ENCODE measurements at regions not wholly inside any gene's neighbourhood (a gene's known extent, or its start where the extent isn't known, plus 50 kb on each side); places are given as distances from the start of the nearest gene placed in this dataset.
"Not testable (repeated sequence)": the region's sequence is repeated elsewhere in the genome, so short reads cannot be mapped to it uniquely, and the experiment has no call there.

DNA sequence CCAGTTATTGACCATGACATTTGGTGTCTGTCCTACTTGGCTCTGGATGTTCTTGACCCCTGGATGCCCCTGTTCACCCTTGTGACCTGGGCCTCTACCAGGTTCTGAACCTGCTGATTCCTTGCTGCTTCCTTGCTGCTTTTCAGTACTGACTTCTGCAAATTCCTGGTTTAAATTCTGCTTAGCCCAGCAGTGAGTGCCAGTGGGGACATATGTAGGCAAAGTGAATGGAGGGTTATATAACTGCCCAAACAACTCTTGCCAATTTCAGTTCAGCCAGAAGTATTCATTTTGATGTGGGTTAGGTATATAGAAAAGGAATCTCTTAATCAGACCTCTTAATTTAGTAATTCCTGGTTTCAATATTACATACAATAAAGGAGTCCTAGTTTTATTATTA is 220.6 kb downstream of the TAF11L14 start:
- in situ Hi-C loops (cut with HindIII; ENCODE audit: low sequenced_read_pairs): no loop called here
- DNase-seq (ENCODE audit: low read depth, low spot score): no peak
- TF ChIP-seq, protein P1, sequence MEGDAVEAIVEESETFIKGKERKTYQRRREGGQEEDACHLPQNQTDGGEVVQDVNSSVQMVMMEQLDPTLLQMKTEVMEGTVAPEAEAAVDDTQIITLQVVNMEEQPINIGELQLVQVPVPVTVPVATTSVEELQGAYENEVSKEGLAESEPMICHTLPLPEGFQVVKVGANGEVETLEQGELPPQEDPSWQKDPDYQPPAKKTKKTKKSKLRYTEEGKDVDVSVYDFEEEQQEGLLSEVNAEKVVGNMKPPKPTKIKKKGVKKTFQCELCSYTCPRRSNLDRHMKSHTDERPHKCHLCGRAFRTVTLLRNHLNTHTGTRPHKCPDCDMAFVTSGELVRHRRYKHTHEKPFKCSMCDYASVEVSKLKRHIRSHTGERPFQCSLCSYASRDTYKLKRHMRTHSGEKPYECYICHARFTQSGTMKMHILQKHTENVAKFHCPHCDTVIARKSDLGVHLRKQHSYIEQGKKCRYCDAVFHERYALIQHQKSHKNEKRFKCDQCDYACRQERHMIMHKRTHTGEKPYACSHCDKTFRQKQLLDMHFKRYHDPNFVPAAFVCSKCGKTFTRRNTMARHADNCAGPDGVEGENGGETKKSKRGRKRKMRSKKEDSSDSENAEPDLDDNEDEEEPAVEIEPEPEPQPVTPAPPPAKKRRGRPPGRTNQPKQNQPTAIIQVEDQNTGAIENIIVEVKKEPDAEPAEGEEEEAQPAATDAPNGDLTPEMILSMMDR (IDR thresholded peaks at IDR 0.05; ENCODE audit: low read depth, low read length): no peak
- no peak overlapping the region for H3K4me3 ChIP-seq (ENCODE audit: low read depth, low read length)

DNA sequence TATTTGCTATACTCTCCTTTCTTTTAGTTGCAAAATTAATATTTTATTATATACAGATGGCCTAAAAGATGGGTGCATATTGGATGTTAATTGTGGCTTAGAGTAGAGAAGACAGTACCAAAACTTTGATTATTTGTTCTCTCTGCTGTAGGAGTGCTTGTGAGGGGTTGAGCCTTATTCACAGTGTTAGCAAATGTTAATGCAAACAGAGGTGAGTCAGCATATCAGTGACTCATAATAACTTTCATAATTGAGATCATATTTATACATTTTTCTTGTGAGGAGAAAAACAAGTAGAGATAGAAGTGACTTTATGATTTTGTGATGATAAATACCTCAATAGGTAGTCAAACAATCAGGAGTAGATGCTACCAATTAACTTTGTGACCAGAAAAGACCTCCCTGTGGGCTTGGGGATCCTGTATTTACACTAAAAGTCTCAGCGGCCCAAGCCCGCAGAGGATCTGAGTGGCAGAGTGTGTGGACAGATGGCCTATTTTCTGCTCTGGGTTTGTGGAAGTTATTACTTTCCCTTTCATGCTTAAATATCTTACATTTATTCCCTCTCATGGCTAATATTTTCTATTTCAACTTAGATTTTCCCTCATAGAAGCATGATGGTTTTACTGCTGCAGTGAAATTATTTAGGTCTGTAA is 226.5 kb downstream of the TAF11L14 start:
- DNase-seq (ENCODE audit: low read depth, low spot score): peak; percentile 14
- in situ Hi-C loops (cut with HindIII; ENCODE audit: low sequenced_read_pairs): no loop called here
- TF ChIP-seq, protein P1 (IDR thresholded peaks at IDR 0.05; ENCODE audit: low read depth, low read length): no peak
- H3K4me3 ChIP-seq (ENCODE audit: low read depth, low read length): no peak overlapping the region

DNA sequence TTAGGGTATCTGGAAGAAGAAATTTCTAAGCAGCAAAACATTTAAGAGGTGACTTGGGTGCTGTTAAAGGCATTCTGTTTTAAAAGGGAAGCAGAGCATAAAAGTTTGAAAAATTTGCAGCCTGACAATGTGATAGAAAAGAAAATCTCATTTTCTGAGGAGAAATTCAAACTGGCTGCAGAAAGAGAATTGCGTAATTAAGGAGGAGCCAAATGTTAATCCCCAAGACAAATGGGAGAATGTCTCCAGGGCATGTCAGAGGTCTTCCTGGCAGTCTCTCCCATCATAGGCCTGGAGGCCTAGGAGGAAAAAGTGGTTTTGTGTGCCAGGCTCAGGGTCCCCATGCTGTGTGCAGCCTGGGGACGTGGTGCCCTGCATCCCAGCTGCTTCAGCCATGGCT is 230.6 kb downstream of the TAF11L14 start:
- H3K4me3 ChIP-seq (ENCODE audit: low read depth, low read length); DNase-seq (ENCODE audit: low read depth, low spot score); in situ Hi-C loops (cut with HindIII; ENCODE audit: low sequenced_read_pairs): not testable (repeated sequence)

DNA sequence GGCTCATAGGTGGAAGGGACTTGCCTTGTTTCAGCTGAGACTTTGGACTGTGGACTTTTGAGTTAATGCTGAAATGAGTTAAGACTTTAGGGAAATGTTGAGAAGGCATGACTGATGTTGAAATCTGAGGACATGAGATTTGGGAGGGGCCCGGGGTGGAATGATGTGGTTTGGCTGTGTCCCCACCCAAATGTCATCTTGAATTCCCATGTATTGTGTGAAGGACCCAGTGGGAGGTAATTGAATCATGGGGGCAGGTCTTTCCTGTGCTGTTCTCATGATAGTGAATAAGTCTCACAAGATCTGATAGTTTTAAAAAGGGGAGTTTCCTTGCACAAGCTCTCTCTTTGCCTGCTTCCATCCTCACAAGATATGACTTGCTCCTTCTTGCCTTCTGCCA is 231.7 kb downstream of the TAF11L14 start:
- in situ Hi-C loops (cut with HindIII; ENCODE audit: low sequenced_read_pairs); H3K4me3 ChIP-seq (ENCODE audit: low read depth, low read length): not testable (repeated sequence)
- DNase-seq (ENCODE audit: low read depth, low spot score): peak; percentile 64

DNA sequence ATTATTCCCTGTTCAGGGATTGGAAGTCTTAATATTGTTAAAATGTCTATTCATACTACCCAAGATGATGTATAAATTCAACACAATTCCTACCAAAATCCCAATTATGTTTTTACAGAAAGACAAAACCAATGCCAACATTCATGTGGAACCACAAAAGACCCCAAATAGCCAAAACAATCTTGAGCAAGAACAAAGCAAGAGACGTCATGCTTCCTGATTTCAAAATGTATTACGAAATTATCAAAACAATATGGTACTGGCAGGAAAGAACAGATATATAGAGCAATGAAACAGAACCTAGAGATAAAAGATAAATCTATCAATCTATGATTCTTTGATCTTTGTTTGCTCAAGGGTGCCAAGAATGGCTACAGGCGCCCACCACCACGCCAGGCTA is 237.9 kb downstream of the TAF11L14 start:
- in situ Hi-C loops (cut with HindIII; ENCODE audit: low sequenced_read_pairs): no loop called here
- TF ChIP-seq, protein P1 (IDR thresholded peaks at IDR 0.05; ENCODE audit: low read depth, low read length): no peak
- H3K4me3 ChIP-seq (ENCODE audit: low read depth, low read length): no peak overlapping the region
- no peak for DNase-seq (ENCODE audit: low read depth, low spot score)

DNA sequence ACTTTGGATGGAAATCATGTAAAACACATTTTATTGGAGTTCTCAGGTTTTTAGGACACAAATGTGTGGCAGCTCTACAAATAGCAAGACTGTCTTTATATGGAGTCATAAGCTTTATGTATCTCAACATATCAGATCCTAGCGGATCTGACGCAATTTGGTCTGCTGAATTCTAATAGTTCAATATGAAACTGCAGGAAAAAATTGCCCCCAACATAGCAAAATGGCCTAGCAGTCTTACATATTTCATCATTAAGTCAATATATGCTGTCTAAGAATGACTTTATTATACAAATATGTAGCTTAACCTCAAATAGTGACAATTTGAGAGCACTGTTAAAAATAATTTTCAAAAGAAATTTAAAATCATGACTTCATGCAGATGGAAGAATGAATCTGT is 244.3 kb downstream of the TAF11L14 start:
- TF ChIP-seq, protein P1 (IDR thresholded peaks at IDR 0.05; ENCODE audit: low read depth, low read length): no peak
- in situ Hi-C loops (cut with HindIII; ENCODE audit: low sequenced_read_pairs): no loop called here
- peak; percentile 29 for DNase-seq (ENCODE audit: low read depth, low spot score)
- no peak overlapping the region for H3K4me3 ChIP-seq (ENCODE audit: low read depth, low read length)

DNA sequence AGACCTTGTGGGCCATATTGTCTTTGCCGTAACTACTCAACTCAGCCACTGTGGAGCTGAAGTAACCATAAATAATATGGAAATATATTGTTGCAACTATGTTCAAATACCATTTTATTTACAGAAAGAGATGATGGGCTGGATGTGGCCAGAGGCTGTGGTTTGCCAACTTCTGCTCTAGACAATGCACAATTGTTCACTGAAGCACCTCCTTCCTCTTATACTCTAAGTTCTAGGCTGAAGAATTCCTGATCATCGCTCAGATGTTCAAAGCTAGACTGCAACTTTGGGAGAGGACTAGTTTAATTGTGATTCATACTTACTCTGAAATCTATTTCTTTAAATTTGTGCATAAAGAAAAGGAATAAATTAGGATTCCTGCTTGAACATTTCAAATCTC is 245.0 kb downstream of the TAF11L14 start:
- TF ChIP-seq, protein P1 (IDR thresholded peaks at IDR 0.05; ENCODE audit: low read depth, low read length): no peak
- no peak for DNase-seq (ENCODE audit: low read depth, low spot score)
- in situ Hi-C loops (cut with HindIII; ENCODE audit: low sequenced_read_pairs): no loop called here
- no peak overlapping the region for H3K4me3 ChIP-seq (ENCODE audit: low read depth, low read length)

DNA sequence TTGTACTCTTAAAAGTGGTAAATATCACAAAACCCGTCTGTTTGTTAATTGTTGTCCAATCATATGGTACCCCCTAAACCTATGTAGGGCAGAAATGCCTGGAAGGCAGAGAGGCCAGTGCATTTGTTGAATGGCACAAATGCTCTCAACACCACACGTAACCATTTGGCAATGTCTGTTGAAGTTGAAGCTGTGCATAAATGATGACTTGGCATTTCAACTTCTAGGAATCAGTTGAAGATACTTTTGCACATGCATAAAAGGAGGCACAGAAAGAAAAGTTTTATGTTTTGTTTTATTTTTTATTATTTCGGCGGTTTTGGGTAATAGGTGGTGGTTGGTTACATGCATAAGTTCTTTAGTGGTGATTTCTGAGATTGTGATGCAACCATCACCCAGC is 246.6 kb downstream of the TAF11L14 start:
- DNase-seq (ENCODE audit: low read depth, low spot score): no peak
- in situ Hi-C loops (cut with HindIII; ENCODE audit: low sequenced_read_pairs): no loop called here
- H3K4me3 ChIP-seq (ENCODE audit: low read depth, low read length): no peak overlapping the region
- TF ChIP-seq, protein P1 (IDR thresholded peaks at IDR 0.05; ENCODE audit: low read depth, low read length): no peak

Data from astrocyte of the spinal cord (primary cell).